ENCODE measurements at regions not wholly inside any gene's neighbourhood (a gene's known extent, or its start where the extent isn't known, plus 50 kb on each side); places are given as distances from the start of the nearest gene placed in this dataset.

DNA sequence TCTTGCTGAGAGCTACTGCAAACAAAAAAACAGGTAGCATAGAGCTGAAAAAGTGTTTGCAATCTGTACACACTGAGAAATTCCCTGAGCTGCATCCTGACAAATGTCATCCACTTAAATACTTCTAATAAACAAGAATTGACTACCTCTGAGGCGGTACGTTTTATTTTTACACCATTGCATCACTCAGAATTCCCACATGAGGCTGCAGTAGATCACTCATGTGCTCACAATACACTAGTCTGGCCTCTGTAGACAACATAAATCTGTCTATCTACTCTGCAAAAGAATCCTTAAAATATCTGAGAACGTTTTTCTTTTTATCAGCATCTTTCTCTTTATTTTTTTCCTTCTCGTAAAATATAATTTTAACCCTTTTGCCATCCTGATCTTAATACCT is 661.4 kb downstream of the EPHA7 start:
- TF ChIP-seq, protein P1, sequence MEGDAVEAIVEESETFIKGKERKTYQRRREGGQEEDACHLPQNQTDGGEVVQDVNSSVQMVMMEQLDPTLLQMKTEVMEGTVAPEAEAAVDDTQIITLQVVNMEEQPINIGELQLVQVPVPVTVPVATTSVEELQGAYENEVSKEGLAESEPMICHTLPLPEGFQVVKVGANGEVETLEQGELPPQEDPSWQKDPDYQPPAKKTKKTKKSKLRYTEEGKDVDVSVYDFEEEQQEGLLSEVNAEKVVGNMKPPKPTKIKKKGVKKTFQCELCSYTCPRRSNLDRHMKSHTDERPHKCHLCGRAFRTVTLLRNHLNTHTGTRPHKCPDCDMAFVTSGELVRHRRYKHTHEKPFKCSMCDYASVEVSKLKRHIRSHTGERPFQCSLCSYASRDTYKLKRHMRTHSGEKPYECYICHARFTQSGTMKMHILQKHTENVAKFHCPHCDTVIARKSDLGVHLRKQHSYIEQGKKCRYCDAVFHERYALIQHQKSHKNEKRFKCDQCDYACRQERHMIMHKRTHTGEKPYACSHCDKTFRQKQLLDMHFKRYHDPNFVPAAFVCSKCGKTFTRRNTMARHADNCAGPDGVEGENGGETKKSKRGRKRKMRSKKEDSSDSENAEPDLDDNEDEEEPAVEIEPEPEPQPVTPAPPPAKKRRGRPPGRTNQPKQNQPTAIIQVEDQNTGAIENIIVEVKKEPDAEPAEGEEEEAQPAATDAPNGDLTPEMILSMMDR (optimal IDR thresholded peaks at IDR 0.05 in 1 of 3, IDR thresholded peaks at IDR 0.05 in 1 of 3, conservative IDR thresholded peaks at IDR 0.05 in 1 of 3; ENCODE audit: extremely low read depth in 1 of 3, insufficient read depth in 2 of 3, low read length in 3 of 3), result no peak
- TF ChIP-seq EZH2 (IDR thresholded peaks at IDR 0.05; ENCODE audit: low read length), result no peak

Measured in keratinocyte (primary cell).